ENCODE measurements at regions not wholly inside any gene's neighbourhood (a gene's known extent, or its start where the extent isn't known, plus 50 kb on each side); places are given as distances from the start of the nearest gene placed in this dataset.

DNA sequence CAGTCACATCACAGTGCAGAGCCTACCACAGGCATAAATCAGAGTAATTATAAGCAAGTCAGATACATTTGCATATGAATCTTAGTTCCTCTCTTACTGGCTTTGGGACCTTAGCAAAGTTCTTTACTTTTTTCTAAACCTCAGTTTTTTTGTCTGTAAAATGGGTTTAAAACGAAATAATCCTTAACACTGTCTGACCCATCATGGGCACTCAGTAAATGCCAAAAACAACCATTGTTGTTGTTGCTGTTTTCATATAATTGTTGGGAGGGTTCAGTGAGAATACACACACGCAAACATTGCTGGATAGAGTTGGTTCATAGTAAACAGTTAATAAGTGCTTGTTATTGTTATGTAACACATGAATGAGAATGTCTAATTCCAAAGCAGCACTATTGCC, 184.9 kb downstream of the BLID start:
- TF ChIP-seq, protein P1, sequence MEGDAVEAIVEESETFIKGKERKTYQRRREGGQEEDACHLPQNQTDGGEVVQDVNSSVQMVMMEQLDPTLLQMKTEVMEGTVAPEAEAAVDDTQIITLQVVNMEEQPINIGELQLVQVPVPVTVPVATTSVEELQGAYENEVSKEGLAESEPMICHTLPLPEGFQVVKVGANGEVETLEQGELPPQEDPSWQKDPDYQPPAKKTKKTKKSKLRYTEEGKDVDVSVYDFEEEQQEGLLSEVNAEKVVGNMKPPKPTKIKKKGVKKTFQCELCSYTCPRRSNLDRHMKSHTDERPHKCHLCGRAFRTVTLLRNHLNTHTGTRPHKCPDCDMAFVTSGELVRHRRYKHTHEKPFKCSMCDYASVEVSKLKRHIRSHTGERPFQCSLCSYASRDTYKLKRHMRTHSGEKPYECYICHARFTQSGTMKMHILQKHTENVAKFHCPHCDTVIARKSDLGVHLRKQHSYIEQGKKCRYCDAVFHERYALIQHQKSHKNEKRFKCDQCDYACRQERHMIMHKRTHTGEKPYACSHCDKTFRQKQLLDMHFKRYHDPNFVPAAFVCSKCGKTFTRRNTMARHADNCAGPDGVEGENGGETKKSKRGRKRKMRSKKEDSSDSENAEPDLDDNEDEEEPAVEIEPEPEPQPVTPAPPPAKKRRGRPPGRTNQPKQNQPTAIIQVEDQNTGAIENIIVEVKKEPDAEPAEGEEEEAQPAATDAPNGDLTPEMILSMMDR (IDR thresholded peaks at IDR 0.05), result no peak
- TF ChIP-seq, protein P2, sequence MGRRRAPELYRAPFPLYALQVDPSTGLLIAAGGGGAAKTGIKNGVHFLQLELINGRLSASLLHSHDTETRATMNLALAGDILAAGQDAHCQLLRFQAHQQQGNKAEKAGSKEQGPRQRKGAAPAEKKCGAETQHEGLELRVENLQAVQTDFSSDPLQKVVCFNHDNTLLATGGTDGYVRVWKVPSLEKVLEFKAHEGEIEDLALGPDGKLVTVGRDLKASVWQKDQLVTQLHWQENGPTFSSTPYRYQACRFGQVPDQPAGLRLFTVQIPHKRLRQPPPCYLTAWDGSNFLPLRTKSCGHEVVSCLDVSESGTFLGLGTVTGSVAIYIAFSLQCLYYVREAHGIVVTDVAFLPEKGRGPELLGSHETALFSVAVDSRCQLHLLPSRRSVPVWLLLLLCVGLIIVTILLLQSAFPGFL (CRISPR knock-in tag; IDR thresholded peaks at IDR 0.05; ENCODE audit: borderline replicate concordance), result no peak
